HL-60 (cell line): ENCODE measurements at regions not wholly inside any gene's neighbourhood (a gene's known extent, or its start where the extent isn't known, plus 50 kb on each side); places are given as distances from the start of the nearest gene placed in this dataset.

ENCODE experiments used
- DNase-seq, 2 experiments: peaks; one replicate each; pipeline ENCODE4 v3.0.0-alpha.2; 2010 to 2020; ENCODE audit warnings: low read depth in 1 of 2, low spot score in 1 of 2
- H3K27ac ChIP-seq: fragments of 250-450 bp; sonication (Bioruptor Pico); replicated peaks from 2 replicates; pipeline ENCODE4 v1.5.1; 2020; ENCODE audit warnings: mild to moderate bottlenecking, moderate library complexity
- H3K27me3 ChIP-seq: fragments of 250-450 bp; sonication (Bioruptor Pico); 2 replicates; pipeline ENCODE4 v1.5.1; 2021; ENCODE audit warnings: mild to moderate bottlenecking, moderate library complexity; ENCODE audit not compliant: insufficient read depth, poor library complexity, severe bottlenecking
- H3K4me3 ChIP-seq: replicated peaks from 2 replicates; pipeline ENCODE4 v1.5.1; 2011; ENCODE audit warnings: mild to moderate bottlenecking, control low read depth, low read length; ENCODE audit not compliant: insufficient read depth
- GABPA ChIP-seq: IDR thresholded peaks from 2 replicates; pipeline ENCODE4 v1.6.1; 2012; ENCODE audit warnings: low read depth
- POLR2AphosphoS5 ChIP-seq: IDR thresholded peaks from 2 replicates; pipeline ENCODE4 v1.6.1; 2012; ENCODE audit warnings: low read depth
- SPI1 ChIP-seq: IDR thresholded peaks from 2 replicates; pipeline ENCODE4 v1.6.1; 2012; ENCODE audit warnings: low read depth, mild to moderate bottlenecking, borderline replicate concordance
- TF ChIP-seq, protein P1 (sequence below): IDR thresholded peaks from one replicate; pipeline ENCODE4 v1.5.1; 2011; ENCODE audit warnings: low read length, control low read depth, inconsistent platforms; ENCODE audit not compliant: insufficient read depth
- TF ChIP-seq, protein P2 (sequence below): IDR thresholded peaks from 2 replicates; pipeline ENCODE4 v1.6.1; 2012; ENCODE audit warnings: low read depth; ENCODE audit not compliant: insufficient replicate concordance

DNA sequence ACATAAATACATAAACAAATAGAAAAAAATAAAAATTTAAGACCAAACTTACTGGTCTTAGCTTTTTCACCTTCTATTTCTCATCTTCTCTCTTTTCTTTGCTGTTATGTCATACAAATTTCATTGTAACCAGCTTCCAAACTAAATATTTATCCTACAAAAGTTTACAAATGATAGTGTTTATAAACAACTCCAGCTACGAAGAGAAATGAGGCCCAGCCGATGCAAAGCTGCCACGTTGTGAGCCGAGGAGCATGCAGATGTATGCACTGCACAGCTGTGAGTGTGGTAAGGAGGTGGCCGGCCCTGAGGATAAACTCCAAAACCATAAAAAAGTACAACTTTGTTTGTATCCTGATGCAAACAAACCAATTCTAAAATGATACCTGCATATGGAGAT, 642.4 kb upstream of the SGCG start:
- no peak overlapping the region for H3K4me3 ChIP-seq
- no peak overlapping the region for H3K27ac ChIP-seq
- no peaks in the 10 kb centered on the region for H3K27me3 ChIP-seq
- TF ChIP-seq POLR2AphosphoS5 (no peak), SPI1 (no peak), GABPA (no peak)
- TF ChIP-seq, protein P1, sequence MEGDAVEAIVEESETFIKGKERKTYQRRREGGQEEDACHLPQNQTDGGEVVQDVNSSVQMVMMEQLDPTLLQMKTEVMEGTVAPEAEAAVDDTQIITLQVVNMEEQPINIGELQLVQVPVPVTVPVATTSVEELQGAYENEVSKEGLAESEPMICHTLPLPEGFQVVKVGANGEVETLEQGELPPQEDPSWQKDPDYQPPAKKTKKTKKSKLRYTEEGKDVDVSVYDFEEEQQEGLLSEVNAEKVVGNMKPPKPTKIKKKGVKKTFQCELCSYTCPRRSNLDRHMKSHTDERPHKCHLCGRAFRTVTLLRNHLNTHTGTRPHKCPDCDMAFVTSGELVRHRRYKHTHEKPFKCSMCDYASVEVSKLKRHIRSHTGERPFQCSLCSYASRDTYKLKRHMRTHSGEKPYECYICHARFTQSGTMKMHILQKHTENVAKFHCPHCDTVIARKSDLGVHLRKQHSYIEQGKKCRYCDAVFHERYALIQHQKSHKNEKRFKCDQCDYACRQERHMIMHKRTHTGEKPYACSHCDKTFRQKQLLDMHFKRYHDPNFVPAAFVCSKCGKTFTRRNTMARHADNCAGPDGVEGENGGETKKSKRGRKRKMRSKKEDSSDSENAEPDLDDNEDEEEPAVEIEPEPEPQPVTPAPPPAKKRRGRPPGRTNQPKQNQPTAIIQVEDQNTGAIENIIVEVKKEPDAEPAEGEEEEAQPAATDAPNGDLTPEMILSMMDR: no peak
- TF ChIP-seq, protein P2, sequence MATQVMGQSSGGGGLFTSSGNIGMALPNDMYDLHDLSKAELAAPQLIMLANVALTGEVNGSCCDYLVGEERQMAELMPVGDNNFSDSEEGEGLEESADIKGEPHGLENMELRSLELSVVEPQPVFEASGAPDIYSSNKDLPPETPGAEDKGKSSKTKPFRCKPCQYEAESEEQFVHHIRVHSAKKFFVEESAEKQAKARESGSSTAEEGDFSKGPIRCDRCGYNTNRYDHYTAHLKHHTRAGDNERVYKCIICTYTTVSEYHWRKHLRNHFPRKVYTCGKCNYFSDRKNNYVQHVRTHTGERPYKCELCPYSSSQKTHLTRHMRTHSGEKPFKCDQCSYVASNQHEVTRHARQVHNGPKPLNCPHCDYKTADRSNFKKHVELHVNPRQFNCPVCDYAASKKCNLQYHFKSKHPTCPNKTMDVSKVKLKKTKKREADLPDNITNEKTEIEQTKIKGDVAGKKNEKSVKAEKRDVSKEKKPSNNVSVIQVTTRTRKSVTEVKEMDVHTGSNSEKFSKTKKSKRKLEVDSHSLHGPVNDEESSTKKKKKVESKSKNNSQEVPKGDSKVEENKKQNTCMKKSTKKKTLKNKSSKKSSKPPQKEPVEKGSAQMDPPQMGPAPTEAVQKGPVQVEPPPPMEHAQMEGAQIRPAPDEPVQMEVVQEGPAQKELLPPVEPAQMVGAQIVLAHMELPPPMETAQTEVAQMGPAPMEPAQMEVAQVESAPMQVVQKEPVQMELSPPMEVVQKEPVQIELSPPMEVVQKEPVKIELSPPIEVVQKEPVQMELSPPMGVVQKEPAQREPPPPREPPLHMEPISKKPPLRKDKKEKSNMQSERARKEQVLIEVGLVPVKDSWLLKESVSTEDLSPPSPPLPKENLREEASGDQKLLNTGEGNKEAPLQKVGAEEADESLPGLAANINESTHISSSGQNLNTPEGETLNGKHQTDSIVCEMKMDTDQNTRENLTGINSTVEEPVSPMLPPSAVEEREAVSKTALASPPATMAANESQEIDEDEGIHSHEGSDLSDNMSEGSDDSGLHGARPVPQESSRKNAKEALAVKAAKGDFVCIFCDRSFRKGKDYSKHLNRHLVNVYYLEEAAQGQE: no peak
- no peak for DNase-seq

DNA sequence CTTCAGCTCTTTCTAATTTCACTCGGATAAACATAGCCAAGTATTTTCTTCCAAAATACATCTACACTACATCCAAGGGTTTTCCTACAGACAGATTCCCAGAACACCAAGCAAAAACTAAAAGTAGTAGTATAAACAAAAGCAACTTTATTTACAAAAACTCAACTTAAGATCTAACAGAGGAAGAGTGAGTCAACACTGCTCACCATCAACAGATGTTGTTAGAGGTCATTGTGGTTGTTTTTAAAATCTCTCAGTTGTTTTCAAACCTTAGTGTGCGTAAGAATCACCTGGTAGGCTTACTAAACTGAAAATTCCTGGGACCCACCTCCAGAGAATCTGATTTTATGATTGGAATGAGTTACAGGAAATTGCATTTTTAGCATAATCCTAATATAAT, 631.7 kb upstream of the SGCG start:
- no peak for TF ChIP-seq POLR2AphosphoS5
- TF ChIP-seq, protein P1: no peak
- TF ChIP-seq, protein P2: no peak
- TF ChIP-seq GABPA: no peak
- TF ChIP-seq SPI1: no peak
- H3K27ac ChIP-seq: no peak overlapping the region
- no peak for DNase-seq
- H3K4me3 ChIP-seq: no peak overlapping the region
- H3K27me3 ChIP-seq: no peaks in the 10 kb centered on the region

DNA sequence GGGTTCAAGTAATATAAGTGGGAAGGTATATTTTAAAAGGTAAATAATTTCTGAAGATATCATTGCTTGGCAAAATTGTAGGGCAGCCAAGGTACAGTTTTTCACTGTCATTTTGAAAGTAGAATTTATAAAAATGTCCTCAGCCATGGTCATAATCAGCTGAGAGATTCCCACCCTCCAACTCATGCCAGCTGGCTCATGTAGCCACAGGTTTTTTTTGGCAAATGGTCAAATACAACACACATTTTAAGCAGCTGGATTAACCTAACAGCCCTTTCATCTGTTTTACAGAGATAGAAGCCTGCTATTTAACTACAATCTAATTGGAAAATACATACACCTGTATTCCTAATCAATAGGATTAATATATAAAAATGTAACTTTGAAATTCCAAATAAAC, 619.2 kb upstream of the SGCG start:
- H3K27ac ChIP-seq: no peak overlapping the region
- DNase-seq: no peak

DNA sequence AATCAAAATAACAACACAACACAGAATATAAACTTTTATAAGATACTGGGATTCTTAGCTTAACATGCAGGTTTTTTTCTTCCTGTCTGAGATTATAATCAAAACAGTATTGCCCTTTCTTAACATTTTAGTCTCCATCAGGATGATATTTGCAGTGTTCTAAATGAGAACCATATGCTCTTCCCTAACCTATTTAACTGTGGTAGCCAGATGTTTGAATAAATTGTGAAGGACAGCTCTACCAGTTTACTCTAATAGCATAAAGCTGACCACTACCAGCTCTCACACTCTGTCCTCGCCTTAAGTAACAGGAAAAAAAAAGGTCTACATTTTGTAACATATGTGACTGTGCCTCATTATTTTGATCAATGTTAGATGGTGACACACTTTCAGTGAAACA, 618.7 kb upstream of the SGCG start:
- no peak for DNase-seq
- Histone ChIP-seq H3K4me3 (no peak overlapping the region), H3K27me3 (no peaks in the 10 kb centered on the region), H3K27ac (no peak overlapping the region)
- TF ChIP-seq SPI1: no peak

More for the DNA sequence above, 619.2 kb upstream of the SGCG start:
- Histone ChIP-seq H3K4me3 (no peak overlapping the region), H3K27me3 (no peaks in the 10 kb centered on the region)
- TF ChIP-seq GABPA (no peak), SPI1 (no peak)
- TF ChIP-seq, protein P1: no peak
